ENCODE measurements at regions not wholly inside any gene's neighbourhood (a gene's known extent, or its start where the extent isn't known, plus 50 kb on each side); places are given as distances from the start of the nearest gene placed in this dataset.
A peak's percentile ranks its signal among the peaks of the same experiment; 100 is the strongest.

- Mint-ChIP-seq H3K27me3 (peaks cover 6% of the 10 kb centered on the region), H3K4me1 (ENCODE audit: low read depth) (peaks cover 12% of the 10 kb centered on the region), H3K4me3 (ENCODE audit: low read depth) (no peak overlapping the region), H3K36me3 (ENCODE audit: insufficient read depth) (no peaks in the 10 kb centered on the region), H3K9me3 (ENCODE audit: low read depth) (no peaks in the 10 kb centered on the region), H3K27ac (no peak overlapping the region)
- no peak for DNase-seq (ENCODE audit: low spot score, unreplicated experiment)
- TF ChIP-seq, protein P1, sequence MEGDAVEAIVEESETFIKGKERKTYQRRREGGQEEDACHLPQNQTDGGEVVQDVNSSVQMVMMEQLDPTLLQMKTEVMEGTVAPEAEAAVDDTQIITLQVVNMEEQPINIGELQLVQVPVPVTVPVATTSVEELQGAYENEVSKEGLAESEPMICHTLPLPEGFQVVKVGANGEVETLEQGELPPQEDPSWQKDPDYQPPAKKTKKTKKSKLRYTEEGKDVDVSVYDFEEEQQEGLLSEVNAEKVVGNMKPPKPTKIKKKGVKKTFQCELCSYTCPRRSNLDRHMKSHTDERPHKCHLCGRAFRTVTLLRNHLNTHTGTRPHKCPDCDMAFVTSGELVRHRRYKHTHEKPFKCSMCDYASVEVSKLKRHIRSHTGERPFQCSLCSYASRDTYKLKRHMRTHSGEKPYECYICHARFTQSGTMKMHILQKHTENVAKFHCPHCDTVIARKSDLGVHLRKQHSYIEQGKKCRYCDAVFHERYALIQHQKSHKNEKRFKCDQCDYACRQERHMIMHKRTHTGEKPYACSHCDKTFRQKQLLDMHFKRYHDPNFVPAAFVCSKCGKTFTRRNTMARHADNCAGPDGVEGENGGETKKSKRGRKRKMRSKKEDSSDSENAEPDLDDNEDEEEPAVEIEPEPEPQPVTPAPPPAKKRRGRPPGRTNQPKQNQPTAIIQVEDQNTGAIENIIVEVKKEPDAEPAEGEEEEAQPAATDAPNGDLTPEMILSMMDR (IDR thresholded peaks at IDR 0.05; ENCODE audit: unreplicated experiment): no peak
These were observed 176.0 kb downstream of the ESRRB start for GRCh38 chr14:76551906-76552305.

DNA sequence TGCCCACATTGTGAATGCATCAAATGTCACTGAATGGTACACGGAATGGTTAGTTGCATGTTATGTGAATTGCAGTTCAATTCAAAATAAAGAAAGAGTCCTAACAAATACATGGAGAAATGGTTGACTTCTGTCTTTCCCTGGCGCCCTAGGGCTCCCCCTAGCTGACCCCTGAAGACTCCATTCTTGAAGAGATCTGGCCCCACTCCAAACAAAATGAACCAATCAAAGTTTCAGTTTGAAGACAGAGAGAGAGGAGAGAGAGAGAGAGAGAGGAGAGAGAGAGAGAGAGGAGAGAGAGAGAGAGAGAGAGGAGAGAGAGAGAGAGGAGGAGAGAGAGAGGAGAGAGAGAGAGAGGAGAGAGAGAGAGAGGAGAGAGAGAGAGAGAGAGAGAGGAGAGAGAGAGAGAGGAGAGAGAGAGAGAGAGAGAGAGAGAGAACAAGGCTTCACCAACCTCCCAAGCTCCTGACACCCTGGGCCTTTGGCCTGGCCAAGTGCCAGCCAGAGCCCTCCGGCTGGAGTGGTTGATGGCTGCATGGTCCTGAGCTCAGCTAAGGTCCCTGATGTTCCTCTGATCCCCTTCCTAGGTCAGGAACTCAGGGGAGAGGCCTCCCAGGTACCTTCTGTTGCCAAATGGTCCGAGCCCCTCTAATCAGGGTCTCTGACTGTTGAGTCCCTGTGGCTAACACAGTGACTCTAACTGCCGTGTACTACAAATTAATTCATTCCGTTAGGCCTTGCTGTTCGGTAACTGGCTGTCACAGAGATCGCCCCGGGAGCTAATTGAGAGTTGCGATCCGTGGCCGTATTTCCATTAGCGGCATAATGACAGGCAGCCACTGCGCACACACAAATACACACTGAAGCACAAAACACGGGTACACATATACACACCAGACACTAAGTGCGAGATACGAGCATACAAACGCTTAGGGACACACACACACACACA lies 188.8 kb downstream of the ESRRB start:
- no peaks in the 10 kb centered on the region for H3K36me3 Mint-ChIP-seq (ENCODE audit: insufficient read depth)
- peaks cover 21% of the 10 kb centered on the region for H3K27me3 Mint-ChIP-seq
- TF ChIP-seq, protein P1 (IDR thresholded peaks at IDR 0.05; ENCODE audit: unreplicated experiment): no peak
- no peaks in the 10 kb centered on the region for H3K9me3 Mint-ChIP-seq (ENCODE audit: low read depth)
- DNase-seq (ENCODE audit: low spot score, unreplicated experiment): no peak
- no peak overlapping the region for H3K27ac Mint-ChIP-seq
- H3K4me1 Mint-ChIP-seq (ENCODE audit: low read depth): peaks cover 9% of the 10 kb centered on the region
- no peak overlapping the region for H3K4me3 Mint-ChIP-seq (ENCODE audit: low read depth)

DNA sequence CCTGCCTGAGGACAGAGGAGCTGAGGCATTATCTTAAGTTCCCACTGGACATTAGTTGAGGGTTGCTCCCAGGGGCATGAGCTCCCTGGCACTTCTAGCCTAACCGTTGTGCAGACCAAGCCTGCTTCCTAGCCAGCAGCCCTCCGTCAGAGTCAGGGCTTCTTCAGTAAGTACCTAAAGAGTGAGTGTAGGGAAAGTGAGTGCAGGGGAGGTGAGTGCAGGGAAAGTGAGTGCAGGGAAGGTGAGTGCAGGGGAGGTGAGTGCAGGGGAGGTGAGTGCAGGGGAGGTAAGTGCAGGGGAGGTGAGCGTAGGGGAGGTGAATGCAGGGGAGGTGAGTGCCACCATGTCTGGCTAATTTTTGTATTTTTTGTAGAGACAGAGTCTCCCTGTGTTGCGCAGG lies 190.5 kb downstream of the ESRRB start:
- Mint-ChIP-seq H3K27me3 (peaks cover 17% of the 10 kb centered on the region), H3K4me1 (ENCODE audit: low read depth) (peaks cover 9% of the 10 kb centered on the region)
- TF ChIP-seq, protein P1 (IDR thresholded peaks at IDR 0.05; ENCODE audit: unreplicated experiment): no peak

GRCh38 chr14:76574416-76575095 lies 186.7 kb upstream of the VASH1 start:
- peak overlapping the region; percentile 18 for H3K27ac Mint-ChIP-seq
- TF ChIP-seq, protein P1 (IDR thresholded peaks at IDR 0.05; ENCODE audit: unreplicated experiment): no peak

More for the DNA sequence above, 190.5 kb downstream of the ESRRB start:
- H3K9me3 Mint-ChIP-seq (ENCODE audit: low read depth): no peaks in the 10 kb centered on the region
- no peak for DNase-seq (ENCODE audit: low spot score, unreplicated experiment)
- no peaks in the 10 kb centered on the region for H3K36me3 Mint-ChIP-seq (ENCODE audit: insufficient read depth)
- H3K4me3 Mint-ChIP-seq (ENCODE audit: low read depth): no peak overlapping the region
- no peak overlapping the region for H3K27ac Mint-ChIP-seq

GRCh38 chr14:76575108-76575507 lies 186.2 kb upstream of the VASH1 start:
- H3K27ac Mint-ChIP-seq: no peak overlapping the region
- H3K27me3 Mint-ChIP-seq: peaks cover 33% of the 10 kb centered on the region
- TF ChIP-seq, protein P1 (IDR thresholded peaks at IDR 0.05; ENCODE audit: unreplicated experiment): no peak
- peaks cover 3% of the 10 kb centered on the region for H3K9me3 Mint-ChIP-seq (ENCODE audit: low read depth)
- DNase-seq (ENCODE audit: low spot score, unreplicated experiment): no peak
- no peaks in the 10 kb centered on the region for H3K36me3 Mint-ChIP-seq (ENCODE audit: insufficient read depth)
- peaks cover 3% of the 10 kb centered on the region for H3K4me1 Mint-ChIP-seq (ENCODE audit: low read depth)
- no peak overlapping the region for H3K4me3 Mint-ChIP-seq (ENCODE audit: low read depth)

More at GRCh38 chr14:76574416-76575095, 186.7 kb upstream of the VASH1 start:
- no peak overlapping the region for H3K4me3 Mint-ChIP-seq (ENCODE audit: low read depth)
- H3K9me3 Mint-ChIP-seq (ENCODE audit: low read depth): peaks cover 3% of the 10 kb centered on the region
- H3K4me1 Mint-ChIP-seq (ENCODE audit: low read depth): peaks cover 3% of the 10 kb centered on the region
- no peak for DNase-seq (ENCODE audit: low spot score, unreplicated experiment)
- no peaks in the 10 kb centered on the region for H3K36me3 Mint-ChIP-seq (ENCODE audit: insufficient read depth)
- peaks cover 30% of the 10 kb centered on the region for H3K27me3 Mint-ChIP-seq
